ENCODE measurements at regions not wholly inside any gene's neighbourhood (a gene's known extent, or its start where the extent isn't known, plus 50 kb on each side); places are given as distances from the start of the nearest gene placed in this dataset.

- peaks cover 13 to 23% of the 10 kb centered on the region in 2 donors for H3K36me3 Mint-ChIP-seq
- H3K27ac Mint-ChIP-seq = no peak overlapping the region
- ATAC-seq = no peak
- no peak for DNase-seq (ENCODE audit: low spot score in 2 of 2)
- H3K9me3 Mint-ChIP-seq = peaks cover 7 to 8% of the 10 kb centered on the region in 2 donors
Measured at GRCh38 chr5:109917154-109917546, 227.4 kb downstream of the MAN2A1 start.

DNA sequence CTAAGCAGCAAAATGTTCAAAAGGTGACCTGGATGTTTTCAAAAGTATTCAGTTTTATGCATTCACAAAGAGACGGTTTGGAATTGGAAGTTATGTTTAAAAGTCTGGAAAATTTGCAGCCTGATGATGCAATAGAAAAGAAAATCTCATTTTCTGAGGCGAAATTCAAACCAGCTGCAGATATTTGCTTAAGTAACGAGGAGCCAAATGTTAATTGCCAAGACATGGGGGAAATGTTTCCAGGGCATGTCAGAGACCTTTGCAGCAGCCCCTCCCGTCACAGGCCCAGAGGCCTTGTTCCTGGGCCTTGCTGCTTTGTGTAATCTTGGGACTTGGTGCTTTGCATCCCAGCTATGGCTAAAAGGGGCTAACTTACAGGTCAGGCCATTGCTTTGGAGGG, 228.2 kb downstream of the MAN2A1 start:
- no peak for DNase-seq (ENCODE audit: low spot score in 2 of 2)
- peaks cover 13 to 23% of the 10 kb centered on the region in 2 donors for H3K36me3 Mint-ChIP-seq
- no peak for ATAC-seq
- H3K9me3 Mint-ChIP-seq = peaks cover 7 to 8% of the 10 kb centered on the region in 2 donors
- no peak overlapping the region for H3K27ac Mint-ChIP-seq

GRCh38 chr5:109920736-109921135, 231.0 kb downstream of the MAN2A1 start:
- Mint-ChIP-seq H3K9me3 (peaks cover 4 to 6% of the 10 kb centered on the region in 2 donors), H3K27ac (peak overlapping the region in 1 of 2 donors; percentile 83), H3K36me3 (peaks cover 13 to 41% of the 10 kb centered on the region in 2 donors)
- DNase-seq (ENCODE audit: low spot score in 2 of 2) = no peak
- no peak for ATAC-seq

DNA sequence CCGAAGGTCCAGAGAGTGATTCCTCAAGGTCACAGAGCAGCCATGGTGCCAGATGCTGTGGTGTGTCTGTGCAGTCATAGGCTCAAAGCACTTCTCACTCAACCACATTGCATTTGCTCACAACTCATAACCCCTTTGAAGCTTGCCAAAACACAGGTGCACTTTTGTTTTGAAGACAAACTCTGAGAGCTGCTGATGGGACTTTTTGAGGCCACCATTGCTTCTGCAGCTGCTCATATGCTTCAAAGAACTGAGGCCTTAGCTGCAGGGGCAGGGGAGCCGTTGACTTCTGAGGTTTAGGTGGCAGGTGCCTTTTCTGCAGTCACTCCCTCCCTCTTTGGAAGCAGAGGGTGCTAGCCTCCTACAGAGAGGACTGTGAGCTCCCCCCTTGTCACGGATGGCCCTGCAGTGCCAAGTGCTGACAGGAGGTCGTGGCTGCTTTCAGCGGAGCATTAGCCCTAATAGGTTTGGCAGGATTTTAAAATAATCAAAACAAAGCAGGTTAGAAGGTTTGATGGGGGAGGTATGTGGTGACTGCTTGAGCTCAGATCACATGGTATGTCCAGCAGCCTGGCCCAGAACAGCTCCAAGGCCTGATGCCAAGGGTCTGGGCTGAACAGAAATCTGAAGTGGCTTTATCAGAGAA, 232.1 kb downstream of the MAN2A1 start:
- Mint-ChIP-seq H3K9me3 (peaks cover 4 to 6% of the 10 kb centered on the region in 2 donors), H3K36me3 (peaks cover 13 to 41% of the 10 kb centered on the region in 2 donors), H3K27ac (peak overlapping the region; percentile 83 to 90)
- peak; percentile 83 to 92 for ATAC-seq
- DNase-seq (ENCODE audit: low spot score in 2 of 2) = peak in 1 of 2 donors; percentile 61

- H3K9me3 Mint-ChIP-seq = peaks cover 4 to 8% of the 10 kb centered on the region in 2 donors
- peaks cover 11 to 43% of the 10 kb centered on the region in 2 donors for H3K36me3 Mint-ChIP-seq
- peak overlapping the region; percentile 83 to 90 for H3K27ac Mint-ChIP-seq
- peak in 1 of 2 donors; percentile 24 for DNase-seq (ENCODE audit: low spot score in 2 of 2)
- ATAC-seq = peak; percentile 25 to 46
Measured at GRCh38 chr5:109922381-109922995, 232.8 kb downstream of the MAN2A1 start.

DNA sequence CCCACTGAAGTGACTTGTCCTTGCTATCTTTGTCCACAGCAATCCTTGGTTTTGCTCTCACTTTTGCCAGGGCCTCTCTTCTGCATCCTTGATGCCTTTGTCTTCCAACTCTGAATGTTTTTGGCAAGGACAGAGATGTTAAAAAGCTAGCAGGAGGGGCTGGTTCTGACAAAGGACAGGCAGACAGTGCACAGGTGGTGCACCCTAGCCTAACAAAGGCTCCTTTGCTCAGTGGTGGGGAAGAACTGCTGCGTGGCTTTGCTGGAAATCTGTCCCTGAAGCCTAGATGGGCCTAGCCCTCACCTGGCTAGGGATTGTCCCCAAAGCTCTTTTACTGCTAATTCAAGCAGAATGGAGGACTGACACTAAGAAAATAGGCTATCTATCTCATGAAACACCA, 233.5 kb downstream of the MAN2A1 start:
- Mint-ChIP-seq H3K36me3 (peaks cover 4 to 39% of the 10 kb centered on the region in 2 donors), H3K27ac (no peak overlapping the region), H3K9me3 (peaks cover 0 to 10% of the 10 kb centered on the region in 2 donors)
- no peak for ATAC-seq
- no peak for DNase-seq (ENCODE audit: low spot score in 2 of 2)

- Mint-ChIP-seq H3K9me3 (peaks cover 0 to 10% of the 10 kb centered on the region in 2 donors), H3K27ac (no peak overlapping the region), H3K36me3 (peaks cover 0 to 31% of the 10 kb centered on the region in 2 donors)
- no peak for ATAC-seq
- no peak for DNase-seq (ENCODE audit: low spot score in 2 of 2)
Measured at GRCh38 chr5:109924237-109925107, 234.7 kb downstream of the MAN2A1 start.

- ATAC-seq = no peak
- Mint-ChIP-seq H3K36me3 (peaks cover 4 to 31% of the 10 kb centered on the region in 2 donors), H3K9me3 (peaks cover 0 to 6% of the 10 kb centered on the region in 2 donors), H3K27ac (no peak overlapping the region)
- no peak for DNase-seq (ENCODE audit: low spot score in 2 of 2)
Measured at GRCh38 chr5:109927639-109928038, 237.9 kb downstream of the MAN2A1 start.

- H3K27ac Mint-ChIP-seq = no peak overlapping the region
- H3K36me3 Mint-ChIP-seq = peaks cover 4 to 31% of the 10 kb centered on the region in 2 donors
- ATAC-seq (no peak), DNase-seq (ENCODE audit: low spot score in 2 of 2) (no peak)
- H3K9me3 Mint-ChIP-seq = peaks cover 0 to 6% of the 10 kb centered on the region in 2 donors
Measured at GRCh38 chr5:109928046-109928445, 238.3 kb downstream of the MAN2A1 start.

DNA sequence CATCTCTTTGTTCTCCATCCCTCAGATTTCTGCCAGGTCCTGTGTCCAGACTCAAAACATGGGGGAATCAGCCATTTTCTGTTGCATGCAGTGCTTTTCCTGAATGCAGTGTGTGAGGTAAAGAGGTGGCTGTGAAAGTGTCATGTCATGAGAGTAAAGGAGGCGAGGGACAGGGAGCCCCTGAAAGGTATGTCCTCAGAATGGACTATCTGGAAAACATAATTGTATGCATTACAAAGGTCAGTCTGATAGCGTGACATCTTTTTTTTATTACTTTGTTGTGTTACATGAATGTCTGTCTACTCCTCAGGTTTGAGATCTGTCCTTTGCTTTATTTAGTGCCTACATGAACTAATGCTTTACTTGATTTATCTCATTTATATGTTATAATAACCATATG, 239.1 kb downstream of the MAN2A1 start:
- ATAC-seq (no peak), DNase-seq (ENCODE audit: low spot score in 2 of 2) (no peak)
- Mint-ChIP-seq H3K27ac (no peak overlapping the region), H3K36me3 (peaks cover 4 to 23% of the 10 kb centered on the region in 2 donors), H3K9me3 (peaks cover 0 to 6% of the 10 kb centered on the region in 2 donors)

DNA sequence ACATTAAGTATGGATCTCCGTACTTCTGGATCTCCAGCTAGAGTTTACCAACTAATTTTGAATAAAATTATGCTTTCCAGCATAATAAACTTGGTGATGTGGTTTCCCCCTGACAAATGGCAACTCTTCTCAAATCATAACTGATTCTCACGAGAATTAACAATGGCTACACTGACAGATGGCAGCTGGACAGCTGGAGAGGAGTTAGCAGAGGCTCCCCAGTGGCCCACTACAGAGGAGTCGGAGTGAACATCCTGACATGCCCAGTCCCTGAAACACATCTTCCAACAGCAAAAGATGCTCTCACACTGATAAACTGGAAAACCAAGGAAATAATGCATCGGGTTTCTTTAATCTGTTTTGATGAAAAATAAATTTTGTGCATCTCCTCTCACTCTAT, 239.6 kb downstream of the MAN2A1 start:
- Mint-ChIP-seq H3K36me3 (peaks cover 4 to 18% of the 10 kb centered on the region in 2 donors), H3K9me3 (peaks cover 0 to 6% of the 10 kb centered on the region in 2 donors), H3K27ac (no peak overlapping the region)
- DNase-seq (ENCODE audit: low spot score in 2 of 2) = no peak
- no peak for ATAC-seq

GRCh38 chr5:109929911-109930310, 240.2 kb downstream of the MAN2A1 start:
- DNase-seq (ENCODE audit: low spot score in 2 of 2) (no peak), ATAC-seq (no peak)
- H3K27ac Mint-ChIP-seq = no peak overlapping the region
- peaks cover 0 to 6% of the 10 kb centered on the region in 2 donors for H3K9me3 Mint-ChIP-seq
- peaks cover 4 to 13% of the 10 kb centered on the region in 2 donors for H3K36me3 Mint-ChIP-seq

DNA sequence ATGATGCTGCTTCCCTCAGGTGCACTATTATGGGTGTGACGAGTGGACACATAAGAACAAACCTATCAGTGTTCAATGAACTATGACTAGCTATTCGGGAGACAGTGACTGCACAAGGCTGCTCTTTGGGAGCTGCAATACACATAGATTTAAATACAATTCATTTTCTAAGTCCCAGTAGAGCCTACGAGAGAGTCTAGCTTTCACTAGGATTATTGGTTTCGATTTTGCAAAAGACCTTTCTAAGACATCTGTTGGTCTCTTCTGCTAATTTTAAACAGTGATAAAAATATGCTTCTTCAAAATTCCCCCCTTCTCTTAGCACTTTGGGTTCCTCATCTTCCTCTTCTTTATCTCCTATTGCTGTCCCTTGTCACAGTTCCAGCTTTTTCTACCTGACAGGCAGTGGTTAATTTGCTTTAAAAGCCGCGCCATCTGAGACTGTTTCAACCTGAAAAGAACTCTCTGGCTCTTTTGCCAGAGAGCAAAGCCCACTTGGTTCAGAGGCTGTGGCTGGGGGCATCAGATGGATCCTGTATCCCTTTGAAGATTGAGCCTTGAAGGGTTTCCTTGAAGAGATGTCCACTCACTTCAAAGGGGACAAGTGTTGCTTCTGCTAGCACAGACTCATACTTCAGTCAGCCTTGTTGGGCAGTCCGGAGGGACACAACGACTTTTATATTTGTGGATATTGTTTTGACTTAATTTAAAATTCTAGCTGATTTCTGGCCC, 241.5 kb downstream of the MAN2A1 start:
- ATAC-seq (no peak), DNase-seq (ENCODE audit: low spot score in 2 of 2) (no peak)
- Mint-ChIP-seq H3K36me3 (peaks cover 4 to 7% of the 10 kb centered on the region in 2 donors), H3K27ac (peak overlapping the region in 1 of 2 donors; percentile 28), H3K9me3 (peaks cover 0 to 6% of the 10 kb centered on the region in 2 donors)

DNA sequence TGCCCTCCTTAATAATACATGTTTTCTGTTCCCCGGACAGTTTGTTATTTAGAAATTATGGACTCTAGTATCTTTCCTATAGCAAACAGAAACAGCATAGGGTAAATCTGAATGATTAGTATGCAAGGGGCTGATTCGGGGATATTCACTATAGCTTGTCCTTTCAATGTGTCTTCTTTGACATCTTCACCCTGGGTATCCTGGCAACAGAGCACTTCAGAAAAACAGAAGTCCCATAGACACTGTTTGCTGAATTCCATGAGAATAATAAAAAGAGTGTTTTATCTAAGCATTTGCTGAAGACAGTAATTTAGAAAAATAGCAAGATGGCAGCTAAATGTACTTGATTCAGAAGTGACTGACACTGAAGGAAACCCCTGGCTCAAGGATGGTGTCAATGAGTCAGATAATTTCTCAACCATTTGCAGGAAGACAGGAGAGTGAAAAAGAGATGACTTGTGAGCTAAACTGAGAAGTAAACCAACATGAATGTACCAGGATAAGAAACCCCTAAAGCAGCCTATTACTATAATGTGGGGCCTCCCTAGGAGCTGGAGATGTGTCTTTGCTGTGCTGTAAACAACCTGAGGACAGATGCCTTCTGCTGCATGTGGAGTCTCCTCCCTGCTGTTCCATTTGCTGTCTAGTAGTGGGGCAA, 246.2 kb downstream of the MAN2A1 start:
- H3K36me3 Mint-ChIP-seq = peaks cover 6 to 13% of the 10 kb centered on the region in 2 donors
- peaks cover under 1 to 8% of the 10 kb centered on the region in 2 donors for H3K9me3 Mint-ChIP-seq
- DNase-seq (ENCODE audit: low spot score in 2 of 2) = peak in 1 of 2 donors; percentile 17
- peak overlapping the region; percentile 36 to 92 for H3K27ac Mint-ChIP-seq
- ATAC-seq = peak; percentile 82 to 91

GRCh38 chr5:109936996-109937395, 247.3 kb downstream of the MAN2A1 start:
- peaks cover 3 to 8% of the 10 kb centered on the region in 2 donors for H3K9me3 Mint-ChIP-seq
- H3K36me3 Mint-ChIP-seq = peaks cover 6 to 17% of the 10 kb centered on the region in 2 donors
- peak overlapping the region; percentile 36 to 92 for H3K27ac Mint-ChIP-seq
- ATAC-seq (peak; percentile 78), DNase-seq (ENCODE audit: low spot score in 2 of 2) (peak in 1 of 2 donors; percentile 54)

DNA sequence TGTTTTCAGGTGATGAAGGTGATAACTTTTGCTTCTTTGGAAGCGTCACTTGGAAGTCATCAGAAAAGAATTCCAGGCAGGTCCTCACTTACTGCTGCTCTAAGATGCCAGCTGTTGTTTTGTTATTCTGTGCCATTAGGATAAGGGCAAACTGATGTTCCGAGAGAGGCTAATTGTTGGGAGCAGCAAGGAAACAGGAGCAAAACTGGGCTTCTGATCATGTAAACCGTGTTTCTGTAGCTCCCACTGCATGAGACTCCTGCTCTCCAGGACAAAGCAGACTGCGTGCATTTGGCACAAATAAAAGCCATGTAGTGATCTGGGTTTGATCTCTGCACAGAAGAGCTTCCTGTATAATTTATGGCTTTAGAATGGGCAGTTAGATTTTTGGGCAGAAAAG, 248.2 kb downstream of the MAN2A1 start:
- peaks cover 3 to 8% of the 10 kb centered on the region in 2 donors for H3K9me3 Mint-ChIP-seq
- H3K27ac Mint-ChIP-seq = no peak overlapping the region
- peaks cover 6 to 17% of the 10 kb centered on the region in 2 donors for H3K36me3 Mint-ChIP-seq
- no peak for DNase-seq (ENCODE audit: low spot score in 2 of 2)
- no peak for ATAC-seq

All from activated naive CD4-positive, alpha-beta T cell treated with anti-CD3 and anti-CD28 coated beads, Interleukin-2, amount 50 U/mL, for 72 hours (primary cell).